Common myeloid progenitor, CD34-positive (primary cell): ENCODE measurements at regions not wholly inside any gene's neighbourhood (a gene's known extent, or its start where the extent isn't known, plus 50 kb on each side); places are given as distances from the start of the nearest gene placed in this dataset.
A peak's percentile ranks its signal among the peaks of the same experiment; 100 is the strongest.

Source experiments
- CTCF ChIA-PET: fragments of 350-600 bp; sonication (Branson Sonifier 250); formaldehyde crosslinking; loops from one replicate; lab custom pipeline; 2021; ENCODE audit warnings: antibody characterized with exemption; lab: Charles Lee
- POLR2A ChIA-PET: fragments of 350-600 bp; sonication (Branson Sonifier 250); formaldehyde crosslinking; loops from one replicate; lab custom pipeline; 2021; ENCODE audit warnings: antibody characterized with exemption; lab: Charles Lee
- DNase-seq, 3 donors: peaks; one replicate each; pipeline versions ENCODE4 v3.0.0 to v3.0.0-alpha.2; 2013
- H3K27ac ChIP-seq, 2 experiments: 1 replicate in 1 of 2; 2 replicates in 1 of 2; pipeline ENCODE4 v1.7.0; 2013; ENCODE audit warnings: inconsistent platforms in 2 of 2, low read length in 2 of 2, mild to moderate bottlenecking in 2 of 2, low read depth in 1 of 2, moderate library complexity in 1 of 2; ENCODE audit not compliant: severe bottlenecking in 2 of 2, insufficient read depth in 1 of 2, poor library complexity in 1 of 2
- H3K27me3 ChIP-seq, 5 experiments: replicated peaks in 2 of 5; 1 replicate in 3 of 5; 2 replicates in 2 of 5; pipeline versions ENCODE4 v1.6.1 to v1.7.0; 2013; ENCODE audit warnings: low read length in 4 of 5, mild to moderate bottlenecking in 2 of 5, moderate library complexity in 2 of 5, inconsistent platforms in 1 of 5; ENCODE audit not compliant: insufficient read depth in 5 of 5, control insufficient read depth in 4 of 5
- H3K36me3 ChIP-seq, 4 experiments: 1 replicate in 2 of 4; 2 replicates in 2 of 4; pipeline versions ENCODE4 v1.6.1 to v1.7.0; 2013; ENCODE audit warnings: low read length in 3 of 4, control low read depth in 1 of 4, mild to moderate bottlenecking in 1 of 4; ENCODE audit not compliant: control insufficient read depth in 4 of 4, insufficient read depth in 4 of 4
- H3K4me1 ChIP-seq, 4 experiments: 1 replicate in 3 of 4; 2 replicates in 1 of 4; pipeline versions ENCODE4 v1.6.1 to v1.7.1; 2013; ENCODE audit warnings: low read length in 3 of 4, mild to moderate bottlenecking in 3 of 4, control low read depth in 1 of 4, inconsistent platforms in 1 of 4, moderate library complexity in 1 of 4; ENCODE audit not compliant: control insufficient read depth in 4 of 4, insufficient read depth in 4 of 4; ENCODE audit errors: control extremely low read depth in 1 of 4
- H3K4me3 ChIP-seq, 7 experiments: 1 replicate in 4 of 7; 2 replicates in 3 of 7; pipeline versions ENCODE4 v1.5.1 to v1.7.0; 2013; ENCODE audit warnings: mild to moderate bottlenecking in 7 of 7, low read length in 6 of 7, moderate library complexity in 6 of 7, inconsistent platforms in 2 of 7, low read depth in 2 of 7, control low read depth in 1 of 7; ENCODE audit not compliant: insufficient read depth in 4 of 7, control insufficient read depth in 1 of 7; ENCODE audit errors: extremely low read depth in 1 of 7
- H3K9me3 ChIP-seq, 5 experiments: 1 replicate in 4 of 5; 2 replicates in 1 of 5; pipeline versions ENCODE4 v1.6.1 to v1.7.1; 2013; ENCODE audit warnings: low read length in 4 of 5, mild to moderate bottlenecking in 2 of 5, inconsistent platforms in 1 of 5, low read depth in 1 of 5, moderate library complexity in 1 of 5; ENCODE audit not compliant: control insufficient read depth in 4 of 5, insufficient read depth in 2 of 5; ENCODE audit errors: control extremely low read depth in 1 of 5
- WGBS: methylation state at CpG from one replicate; pipeline ENCODE4 v1.1.5; 2013; ENCODE audit not compliant: insufficient coverage; 5-methylcytosine and 5-hydroxymethylcytosine counted together

GRCh38 chr9:129334105-129334935, 156.3 kb upstream of the IER5L start:
- H3K9me3 ChIP-seq: peaks cover 0 to 8% (median 3%) of the 10 kb centered on the region in 5 experiments
- ChIA-PET POLR2A (interaction anchor here (0.9 to 1.0 kb wide), 2 partner anchors 160 to 162 kb away, joined by 4 read pairs; no protein-coding TSS in a partner anchor), CTCF (interaction anchor here (1.0 to 2.4 kb wide), 3 partner anchors 14 to 290 kb away, joined by 3 to 7 read pairs (median 6); no protein-coding TSS in a partner anchor)
- no peaks in the 10 kb centered on the region for H3K36me3 ChIP-seq
- H3K27me3 ChIP-seq: no peaks in the 10 kb centered on the region
- peak; percentile 40 to 85 (median 74) for DNase-seq
- H3K4me1 ChIP-seq: peaks cover 4 to 47% (median 37%) of the 10 kb centered on the region in 4 experiments
- H3K27ac ChIP-seq: peak overlapping the region in 1 of 2 experiments; percentile 25
- H3K4me3 ChIP-seq: peak overlapping the region in 4 of 7 experiments; percentile 37 to 57 (median 50)
- 15% methylated on average over 17 of the region's 28 CpGs for whole genome bisulfite sequencing

DNA sequence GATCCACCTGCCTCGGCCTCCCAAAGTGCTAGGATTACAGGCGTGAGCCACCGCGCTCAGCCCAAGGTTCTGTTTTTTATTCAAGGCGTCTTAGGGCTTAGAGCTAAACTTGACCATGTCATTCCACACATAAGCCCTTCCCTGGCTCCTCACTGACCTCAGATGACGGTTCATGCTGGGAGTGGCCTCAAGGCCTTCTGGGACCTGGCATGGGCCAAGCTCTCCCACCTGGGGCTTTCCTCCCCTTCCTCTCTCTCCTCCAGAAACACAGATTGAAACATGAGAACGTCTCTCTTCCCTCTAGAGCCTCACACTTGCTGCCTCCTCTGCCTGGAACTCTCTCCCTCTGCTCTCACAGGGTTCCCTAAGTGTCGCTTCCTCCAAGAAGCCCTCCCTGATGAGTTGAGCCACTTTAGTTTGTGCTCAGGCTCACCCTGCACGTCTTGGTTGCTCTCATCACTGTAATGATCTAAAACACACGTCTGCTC, 155.6 kb upstream of the IER5L start:
- no peak for DNase-seq
- ChIA-PET CTCF (interaction anchor here (1.0 to 2.4 kb wide), 5 partner anchors 13 to 291 kb away, joined by 3 to 7 read pairs (median 3); no protein-coding TSS in a partner anchor), POLR2A (interaction anchor here (1.0 kb wide), 1 partner anchor 163 kb away, joined by 4 read pairs; no protein-coding TSS in a partner anchor)
- Histone ChIP-seq H3K27me3 (no peaks in the 10 kb centered on the region), H3K4me1 (peaks cover 4 to 46% (median 42%) of the 10 kb centered on the region in 4 experiments), H3K36me3 (no peaks in the 10 kb centered on the region), H3K27ac (no peak overlapping the region), H3K9me3 (peaks cover 0 to 8% (median 3%) of the 10 kb centered on the region in 5 experiments), H3K4me3 (peak overlapping the region in 3 of 7 experiments; percentile 44 to 57 (median 55))
- WGBS: 85% methylated on average over 10 of the region's 10 CpGs

- CTCF ChIA-PET: interaction anchor here (0.5 to 1.8 kb wide), 5 partner anchors 13 to 215 kb away, joined by 3 to 5 read pairs (median 3); no protein-coding TSS in a partner anchor
- Histone ChIP-seq H3K4me3 (no peak overlapping the region), H3K27ac (no peak overlapping the region), H3K9me3 (peaks cover 0 to 8% (median 3%) of the 10 kb centered on the region in 5 experiments), H3K4me1 (peaks cover 4 to 55% (median 53%) of the 10 kb centered on the region in 4 experiments), H3K36me3 (no peaks in the 10 kb centered on the region), H3K27me3 (no peaks in the 10 kb centered on the region)
- WGBS: 88% methylated on average over 3 of the region's 4 CpGs
- DNase-seq: no peak
- POLR2A ChIA-PET: interaction anchor here (0.5 kb wide), 1 partner anchor 293 kb away, joined by 4 read pairs; the partner anchor contains the start of gene NTMT1
Observed at GRCh38 chr9:129332581-129332980, 154.5 kb upstream of the IER5L start.

DNA sequence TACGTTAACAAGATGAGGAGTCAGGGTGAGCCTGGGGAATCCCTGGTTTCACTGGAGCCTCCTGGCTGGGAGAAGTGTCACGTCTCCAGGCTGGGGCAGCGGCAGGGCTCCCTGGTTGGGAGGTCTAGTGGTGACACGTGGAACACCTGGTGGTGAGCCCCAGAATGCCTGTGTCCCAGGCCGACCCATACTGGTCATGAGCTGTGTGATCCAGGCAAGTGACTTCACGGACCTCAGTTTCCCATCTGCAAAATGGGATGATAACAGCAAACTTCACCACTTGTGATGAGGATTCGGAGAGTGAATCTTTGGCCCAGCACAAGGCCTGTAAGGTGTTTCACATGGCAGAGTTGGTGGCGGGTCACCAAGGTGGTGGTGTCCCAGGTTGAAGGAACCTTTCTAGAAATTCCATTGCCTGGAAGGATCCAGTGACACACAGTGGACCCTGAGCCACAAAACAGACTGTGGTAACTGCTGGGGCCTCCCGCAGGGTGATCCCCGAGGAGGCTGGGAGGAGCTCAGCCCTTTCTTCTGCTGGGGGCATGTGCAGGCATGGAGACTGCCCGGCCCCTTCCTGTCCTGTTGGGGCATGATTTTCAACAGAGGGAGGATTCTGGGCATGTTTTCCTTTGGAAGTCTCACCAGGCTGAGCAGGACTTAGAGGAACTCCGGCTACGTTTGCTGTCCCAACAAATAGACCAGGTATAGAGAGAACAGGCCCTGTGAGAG, 153.9 kb upstream of the IER5L start:
- Histone ChIP-seq H3K4me1 (peaks cover 4 to 49% (median 48%) of the 10 kb centered on the region in 4 experiments), H3K27ac (no peak overlapping the region), H3K9me3 (peaks cover 0 to 8% (median 3%) of the 10 kb centered on the region in 5 experiments), H3K27me3 (no peaks in the 10 kb centered on the region), H3K36me3 (no peaks in the 10 kb centered on the region), H3K4me3 (no peak overlapping the region)
- 93% methylated on average over 11 of the region's 13 CpGs for WGBS
- ChIA-PET CTCF (interaction anchor here (0.5 to 1.8 kb wide), 4 partner anchors 12 to 216 kb away, joined by 3 to 5 read pairs (median 3); no protein-coding TSS in a partner anchor), POLR2A (interaction anchor here (0.5 to 0.6 kb wide), 2 partner anchors 193 to 294 kb away, joined by 3 to 4 read pairs; partner anchors contain the start of gene NTMT1)
- DNase-seq: no peak

DNA sequence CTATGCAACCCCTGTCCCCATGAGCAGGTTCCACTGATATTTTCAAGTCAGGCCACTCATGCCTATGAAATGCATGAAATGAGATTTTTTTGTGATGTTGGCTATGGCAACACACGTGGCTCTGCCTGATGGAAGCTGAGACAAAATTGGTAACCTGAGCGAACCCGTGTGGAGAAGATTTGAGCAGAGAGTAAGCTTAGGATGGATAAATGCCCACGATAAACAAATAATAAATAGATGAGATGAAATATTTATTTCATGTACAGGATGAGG, 153.4 kb upstream of the IER5L start:
- Histone ChIP-seq H3K4me1 (peaks cover 4 to 45% (median 44%) of the 10 kb centered on the region in 4 experiments), H3K4me3 (no peak overlapping the region), H3K27ac (no peak overlapping the region), H3K36me3 (no peaks in the 10 kb centered on the region), H3K27me3 (no peaks in the 10 kb centered on the region), H3K9me3 (peaks cover 0 to 8% (median 3%) of the 10 kb centered on the region in 5 experiments)
- CTCF ChIA-PET: interaction anchor here (1.8 kb wide), 1 partner anchor 14 kb away, joined by 5 read pairs; no protein-coding TSS in a partner anchor
- POLR2A ChIA-PET: no interaction called here
- WGBS: 100% methylated on average over 1 of the region's 4 CpGs
- DNase-seq: no peak

DNA sequence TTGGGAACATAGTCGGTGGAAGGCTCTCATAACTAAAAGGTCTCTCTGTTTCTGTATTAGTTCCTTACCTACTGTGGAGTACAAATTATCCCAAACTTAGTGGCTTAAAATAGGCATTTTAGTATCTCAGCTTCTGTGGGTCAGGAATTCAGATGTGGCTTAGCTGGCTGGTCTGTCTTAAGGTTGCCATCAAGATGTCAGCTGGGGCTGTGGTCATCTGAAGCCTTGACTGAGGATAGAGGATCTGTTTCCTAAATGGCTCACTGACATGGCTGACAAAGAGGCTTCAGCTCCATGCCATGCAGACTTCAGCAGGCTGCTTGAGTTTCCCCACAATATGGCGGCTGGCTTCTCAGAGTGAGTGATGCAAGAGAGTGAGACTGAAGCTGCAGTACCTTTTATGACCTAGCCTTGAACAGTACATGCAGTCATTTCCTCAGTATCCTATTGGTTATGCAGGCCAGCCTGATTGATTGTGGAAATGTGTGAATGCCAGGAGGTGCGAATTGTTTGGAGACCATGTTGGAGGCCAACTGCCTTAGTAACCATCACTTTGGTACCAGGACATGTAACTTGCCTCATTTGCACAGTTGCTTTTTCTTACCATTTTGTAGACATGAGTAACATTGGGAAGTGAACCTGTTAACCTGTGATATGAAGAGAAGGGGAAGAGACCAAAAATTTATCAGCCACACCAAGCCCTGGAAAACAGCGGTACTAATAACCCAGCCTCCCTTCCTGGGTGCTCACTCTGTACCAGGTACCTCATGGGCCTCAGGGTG, 152.8 kb upstream of the IER5L start:
- ChIA-PET POLR2A (no interaction called here), CTCF (no interaction called here)
- Histone ChIP-seq H3K4me1 (peaks cover 4 to 41% (median 39%) of the 10 kb centered on the region in 4 experiments), H3K4me3 (no peak overlapping the region), H3K27ac (no peak overlapping the region), H3K36me3 (no peaks in the 10 kb centered on the region), H3K9me3 (peaks cover 0 to 8% (median 3%) of the 10 kb centered on the region in 5 experiments), H3K27me3 (no peaks in the 10 kb centered on the region)
- peak in 2 of 3 donors; percentile 59 to 68 for DNase-seq
- 100% methylated on average over 3 of the region's 4 CpGs for WGBS
